Type B pancreatic cell (in vitro differentiated cells): ENCODE measurements at regions not wholly inside any gene's neighbourhood (a gene's known extent, or its start where the extent isn't known, plus 50 kb on each side); places are given as distances from the start of the nearest gene placed in this dataset.

Experiments used
- DNase-seq: peaks from one replicate; pipeline ENCODE4 v3.0.0; 2021; ENCODE audit warnings: mixed read lengths; ENCODE audit not compliant: unreplicated experiment; ENCODE audit errors: extremely low spot score
- H3K27ac Mint-ChIP-seq: 2 replicates; pipeline ENCODE4 v1.8.0; 2021; ENCODE audit warnings: mild to moderate bottlenecking, mixed read lengths
- H3K27me3 Mint-ChIP-seq: 2 replicates; pipeline ENCODE4 v1.8.0; 2021; ENCODE audit warnings: mixed read lengths
- H3K36me3 Mint-ChIP-seq: 2 replicates; pipeline ENCODE4 v1.8.0; 2021; ENCODE audit warnings: mixed read lengths
- H3K4me1 Mint-ChIP-seq: one replicate; pipeline ENCODE4 v1.8.0; 2021; ENCODE audit warnings: mixed read lengths; ENCODE audit not compliant: unreplicated experiment
- H3K4me3 Mint-ChIP-seq: 2 replicates; pipeline ENCODE4 v1.8.0; 2021; ENCODE audit warnings: mild to moderate bottlenecking, mixed read lengths
- H3K9me3 Mint-ChIP-seq: 2 replicates; pipeline ENCODE4 v1.8.0; 2021; ENCODE audit warnings: mixed read lengths
- CTCF ChIP-seq: fragments of 200-600 bp; sonication (generic); conservative IDR thresholded peaks from 2 replicates; pipeline ENCODE4 v1.5.0; 2021; ENCODE audit warnings: antibody characterized with exemption, mild to moderate bottlenecking

DNA sequence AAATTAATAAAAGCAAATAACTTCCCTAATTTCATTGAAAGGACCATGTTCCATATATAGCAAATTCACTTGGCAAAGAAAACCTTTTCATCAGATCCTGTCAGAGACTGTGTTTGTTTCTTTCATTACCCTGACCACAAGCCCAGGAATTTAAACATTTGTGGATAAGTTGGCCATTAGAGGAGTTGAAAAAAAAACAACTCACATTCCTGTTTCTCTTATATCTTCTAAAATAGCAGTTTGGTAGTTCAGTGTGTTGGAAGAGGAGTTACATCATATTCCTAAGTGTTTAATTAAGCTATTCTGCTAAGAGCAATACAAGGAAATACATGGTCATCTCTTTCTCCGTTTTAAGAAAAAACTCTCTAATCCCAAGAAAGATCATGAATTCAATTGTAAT lies 505.6 kb downstream of the TLE1 start:
- Mint-ChIP-seq H3K4me3 (no peak overlapping the region), H3K9me3 (no peaks in the 10 kb centered on the region), H3K27ac (no peak overlapping the region), H3K4me1 (peaks cover 11% of the 10 kb centered on the region), H3K27me3 (no peaks in the 10 kb centered on the region), H3K36me3 (no peaks in the 10 kb centered on the region)
- no peak for DNase-seq
- no peak for TF ChIP-seq CTCF

DNA sequence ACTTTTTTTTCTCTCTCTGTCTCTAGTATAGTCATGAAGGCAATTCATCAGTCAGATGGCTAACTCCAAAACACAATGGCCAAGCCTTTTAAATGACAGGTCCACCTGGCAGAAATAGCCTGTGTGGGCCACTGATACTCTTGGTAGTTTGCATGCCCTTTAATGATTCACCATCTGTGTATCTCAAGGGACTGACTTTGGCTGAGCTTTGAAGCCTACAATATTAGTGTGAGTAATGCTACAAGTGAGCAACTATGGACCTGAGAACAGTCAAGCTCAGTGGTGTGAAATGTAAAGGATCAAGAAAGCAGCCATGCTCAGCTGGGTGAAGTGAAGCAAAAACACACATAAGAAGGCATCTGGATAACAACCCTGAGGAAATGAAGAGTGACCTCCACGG lies 506.9 kb downstream of the TLE1 start:
- Mint-ChIP-seq H3K36me3 (no peaks in the 10 kb centered on the region), H3K27me3 (peaks cover 4% of the 10 kb centered on the region), H3K4me1 (peaks cover 11% of the 10 kb centered on the region), H3K27ac (no peak overlapping the region), H3K9me3 (no peaks in the 10 kb centered on the region), H3K4me3 (no peak overlapping the region)
- DNase-seq: no peak
- no peak for TF ChIP-seq CTCF

GRCh38 chr9:81174023-81174422 lies 515.3 kb downstream of the TLE1 start:
- Mint-ChIP-seq H3K27me3 (peaks cover 15% of the 10 kb centered on the region), H3K4me1 (no peaks in the 10 kb centered on the region)

DNA sequence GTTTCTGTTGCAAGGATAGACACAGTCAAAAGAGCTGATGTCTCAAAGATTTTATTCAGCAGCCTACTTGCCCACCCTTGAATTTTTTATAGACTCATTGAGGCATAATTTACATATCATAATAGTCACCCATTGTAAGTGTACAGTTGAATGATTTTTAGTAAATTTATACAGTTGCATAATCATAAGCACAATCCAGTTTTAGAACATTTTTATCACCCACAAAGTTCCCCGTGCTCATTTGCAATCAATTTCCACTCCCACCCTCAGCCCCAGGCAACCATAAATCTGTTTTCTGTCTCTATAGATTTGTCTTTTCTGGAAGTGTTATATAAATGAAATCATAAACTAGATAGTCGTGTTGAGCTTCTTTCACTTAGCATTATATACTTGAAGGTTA lies 517.7 kb downstream of the TLE1 start:
- no peaks in the 10 kb centered on the region for H3K4me1 Mint-ChIP-seq
- H3K27me3 Mint-ChIP-seq: peaks cover 9% of the 10 kb centered on the region
- no peak for DNase-seq
- H3K4me3 Mint-ChIP-seq: no peak overlapping the region
- no peak for TF ChIP-seq CTCF
- peaks cover 16% of the 10 kb centered on the region for H3K9me3 Mint-ChIP-seq
- no peak overlapping the region for H3K27ac Mint-ChIP-seq
- no peaks in the 10 kb centered on the region for H3K36me3 Mint-ChIP-seq

More at GRCh38 chr9:81174023-81174422, 515.3 kb downstream of the TLE1 start:
- TF ChIP-seq CTCF: no peak
- H3K27ac Mint-ChIP-seq: no peak overlapping the region
- no peak overlapping the region for H3K4me3 Mint-ChIP-seq
- H3K9me3 Mint-ChIP-seq: peaks cover 16% of the 10 kb centered on the region
- DNase-seq: no peak
- no peaks in the 10 kb centered on the region for H3K36me3 Mint-ChIP-seq

DNA sequence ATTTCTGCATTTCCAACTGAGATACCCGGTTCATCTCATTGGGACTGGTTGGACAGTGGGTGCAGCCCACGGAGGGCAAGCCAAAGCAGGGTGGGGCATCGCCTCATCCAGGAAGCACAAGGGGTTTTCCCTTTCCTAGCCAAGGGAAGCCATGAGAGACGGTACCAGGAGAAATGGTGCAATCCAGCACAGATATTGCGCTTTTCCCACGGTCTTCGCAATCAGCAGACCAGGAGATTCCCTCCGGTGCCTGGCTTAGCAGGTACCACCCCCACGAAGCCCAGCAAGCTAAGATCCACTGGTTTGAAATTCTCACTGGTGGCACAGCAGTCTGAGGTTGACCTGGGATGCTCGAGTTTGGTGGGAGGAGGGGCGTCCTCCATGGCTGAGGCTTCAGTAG lies 527.0 kb downstream of the TLE1 start:
- H3K27me3 Mint-ChIP-seq: peaks cover 29% of the 10 kb centered on the region
- H3K36me3 Mint-ChIP-seq: no peaks in the 10 kb centered on the region
- TF ChIP-seq CTCF: no peak
- H3K27ac Mint-ChIP-seq: no peak overlapping the region
- peaks cover 5% of the 10 kb centered on the region for H3K9me3 Mint-ChIP-seq
- no peak overlapping the region for H3K4me3 Mint-ChIP-seq
- DNase-seq: no peak
- H3K4me1 Mint-ChIP-seq: no peaks in the 10 kb centered on the region

GRCh38 chr9:81156381-81156780 lies 533.0 kb downstream of the TLE1 start:
- Mint-ChIP-seq H3K36me3 (no peaks in the 10 kb centered on the region), H3K4me1 (no peaks in the 10 kb centered on the region), H3K9me3 (no peaks in the 10 kb centered on the region)

More at GRCh38 chr9:81156381-81156780, 533.0 kb downstream of the TLE1 start:
- H3K27me3 Mint-ChIP-seq: peaks cover 4% of the 10 kb centered on the region
- no peak overlapping the region for H3K27ac Mint-ChIP-seq
- H3K4me3 Mint-ChIP-seq: no peak overlapping the region
- no peak for TF ChIP-seq CTCF
- DNase-seq: no peak
